ENCODE measurements at regions not wholly inside any gene's neighbourhood (a gene's known extent, or its start where the extent isn't known, plus 50 kb on each side); places are given as distances from the start of the nearest gene placed in this dataset.
"Not testable (repeated sequence)": the region's sequence is repeated elsewhere in the genome, so short reads cannot be mapped to it uniquely, and the experiment has no call there.

- no peak for DNase-seq
These were observed 926.8 kb downstream of the PLA2G4A start for GRCh38 chr1:187755536-187755935.

GRCh38 chr1:187756684-187757083, 927.9 kb downstream of the PLA2G4A start:
- not testable (repeated sequence) for DNase-seq

- DNase-seq: no peak
These were observed 931.1 kb downstream of the PLA2G4A start for GRCh38 chr1:187759825-187760333.

GRCh38 chr1:187762118-187762517, 933.4 kb downstream of the PLA2G4A start:
- no peak for DNase-seq

GRCh38 chr1:187763465-187763864, 934.7 kb downstream of the PLA2G4A start:
- no peak for DNase-seq

- DNase-seq: no peak
These were observed 935.2 kb downstream of the PLA2G4A start for GRCh38 chr1:187763976-187764375.

GRCh38 chr1:187771396-187771795, 942.6 kb downstream of the PLA2G4A start:
- DNase-seq: no peak

GRCh38 chr1:187773168-187773567, 944.4 kb downstream of the PLA2G4A start:
- no peak for DNase-seq

GRCh38 chr1:187787736-187788135, 959.0 kb downstream of the PLA2G4A start:
- no peak for DNase-seq

GRCh38 chr1:187788718-187789117, 960.0 kb downstream of the PLA2G4A start:
- no peak for DNase-seq

GRCh38 chr1:187790724-187791123, 962.0 kb downstream of the PLA2G4A start:
- DNase-seq: no peak

- DNase-seq: no peak
These were observed 965.8 kb downstream of the PLA2G4A start for GRCh38 chr1:187794561-187794960.

GRCh38 chr1:187809549-187809948, 980.8 kb downstream of the PLA2G4A start:
- DNase-seq: no peak

GRCh38 chr1:187816646-187817045, 987.9 kb downstream of the PLA2G4A start:
- DNase-seq: no peak

- peak; percentile 13 for DNase-seq
These were observed 989.0 kb downstream of the PLA2G4A start for GRCh38 chr1:187817782-187818181.

- DNase-seq: no peak
These were observed 990.3 kb downstream of the PLA2G4A start for GRCh38 chr1:187819086-187819485.

GRCh38 chr1:187836557-187836956, 1007.8 kb downstream of the PLA2G4A start:
- DNase-seq: no peak

- DNase-seq: no peak
These were observed 1009.0 kb downstream of the PLA2G4A start for GRCh38 chr1:187837787-187838186.

GRCh38 chr1:187838335-187839293, 1009.9 kb downstream of the PLA2G4A start:
- DNase-seq: peak; percentile 78

GRCh38 chr1:187839873-187840272, 1011.1 kb downstream of the PLA2G4A start:
- DNase-seq: peak; percentile 62

GRCh38 chr1:187840557-187840956, 1011.8 kb downstream of the PLA2G4A start:
- DNase-seq: peak; percentile 87

- DNase-seq: peak; percentile 71
These were observed 1013.8 kb downstream of the PLA2G4A start for GRCh38 chr1:187842406-187843165.

GRCh38 chr1:187844313-187844712, 1015.6 kb downstream of the PLA2G4A start:
- no peak for DNase-seq

- no peak for DNase-seq
These were observed 1018.8 kb downstream of the PLA2G4A start for GRCh38 chr1:187847531-187847930.

Data from islet precursor cell (in vitro differentiated cells).